Right kidney (tissue), 1 donor: ENCODE measurements at regions not wholly inside any gene's neighbourhood (a gene's known extent, or its start where the extent isn't known, plus 50 kb on each side); places are given as distances from the start of the nearest gene placed in this dataset.
"Not testable (repeated sequence)": the region's sequence is repeated elsewhere in the genome, so short reads cannot be mapped to it uniquely, and the experiment has no call there.

ENCODE experiments used
- DNase-seq: peaks from one replicate; pipeline ENCODE4 v3.0.0-alpha.2; 2016

DNA sequence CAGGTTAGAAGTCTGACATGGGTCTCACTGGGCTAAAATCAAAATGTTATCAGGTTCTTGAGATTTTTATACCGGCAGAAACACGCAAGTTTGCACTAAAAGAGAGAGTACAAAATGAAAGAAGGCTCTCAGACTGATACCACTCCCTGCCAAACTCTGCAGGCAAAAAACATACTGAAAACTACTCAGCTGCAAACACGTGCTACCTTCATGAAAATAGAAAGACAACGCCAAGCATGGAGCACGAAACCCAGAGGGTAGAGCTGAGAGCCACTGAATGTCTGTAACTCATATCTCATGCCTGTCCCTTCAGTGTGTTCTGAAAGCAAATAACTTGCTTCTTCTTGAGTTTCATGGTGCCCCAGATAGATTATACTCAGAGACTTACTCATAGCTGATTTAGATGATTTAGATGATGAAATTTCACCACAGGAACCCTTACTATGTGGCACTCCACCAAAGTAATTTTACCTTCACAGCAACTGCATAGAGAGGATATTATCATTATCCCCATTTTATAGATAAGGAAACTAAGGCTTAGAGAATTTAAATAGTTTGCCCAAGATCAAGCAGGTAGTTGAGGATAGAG, 313.0 kb upstream of the SLC39A10 start:
- DNase-seq: no peak

DNA sequence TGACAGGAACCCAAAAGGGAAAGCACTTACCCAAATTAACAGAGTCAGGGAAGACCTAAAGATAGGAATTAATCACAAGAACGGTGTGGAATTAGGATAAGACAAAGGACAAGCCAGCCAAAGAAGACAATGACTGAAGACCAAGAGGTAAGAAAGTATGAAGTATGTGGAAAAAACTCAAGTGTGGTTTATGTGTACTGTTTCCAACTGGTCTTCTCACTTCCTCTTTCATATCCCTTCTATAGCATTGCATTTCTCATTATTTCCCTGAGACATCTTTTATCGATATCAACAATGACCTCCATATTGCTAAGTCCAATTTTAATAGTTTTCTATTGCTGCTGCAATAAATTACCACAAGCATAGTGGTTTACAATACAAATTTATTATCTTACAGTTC, 313.5 kb upstream of the SLC39A10 start:
- DNase-seq: no peak

DNA sequence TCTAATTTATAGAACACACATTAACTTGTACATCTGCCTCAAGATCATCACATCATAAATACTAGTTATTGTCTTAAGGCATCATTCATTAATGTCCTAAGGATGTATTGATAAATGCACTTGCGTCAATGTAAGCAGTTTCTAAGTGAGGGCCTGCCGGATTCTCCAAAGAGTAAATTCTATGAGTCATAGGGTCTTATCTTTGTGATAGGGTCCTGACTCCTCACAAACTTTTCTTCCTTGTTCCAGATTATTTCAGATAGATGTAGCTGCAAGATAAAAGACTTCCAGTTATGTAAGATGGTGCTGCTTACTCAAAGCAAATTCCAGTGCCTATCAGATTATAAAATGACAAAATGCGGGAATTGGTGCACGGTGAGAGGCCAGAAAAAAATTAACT, 315.0 kb upstream of the SLC39A10 start:
- DNase-seq: no peak

DNA sequence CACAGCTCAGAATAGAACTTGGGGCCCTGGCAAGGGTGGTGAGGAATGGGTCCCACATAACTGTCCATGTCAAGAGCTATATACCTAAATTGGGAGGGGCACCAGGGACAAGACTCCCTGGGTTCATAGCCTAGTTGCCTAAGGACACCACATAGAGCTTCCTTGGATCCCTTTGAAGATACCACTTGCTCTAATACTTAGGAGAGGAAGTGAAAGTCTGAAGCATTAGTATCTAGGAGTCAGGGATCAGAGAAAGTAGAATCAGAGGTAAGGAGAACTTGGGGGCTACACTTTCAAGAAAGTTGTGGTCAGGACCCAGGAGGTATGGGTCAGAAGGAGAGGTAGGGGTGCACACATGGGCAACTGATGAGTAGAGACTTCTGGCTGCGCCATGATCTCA, 318.2 kb upstream of the SLC39A10 start:
- DNase-seq: no peak

DNA sequence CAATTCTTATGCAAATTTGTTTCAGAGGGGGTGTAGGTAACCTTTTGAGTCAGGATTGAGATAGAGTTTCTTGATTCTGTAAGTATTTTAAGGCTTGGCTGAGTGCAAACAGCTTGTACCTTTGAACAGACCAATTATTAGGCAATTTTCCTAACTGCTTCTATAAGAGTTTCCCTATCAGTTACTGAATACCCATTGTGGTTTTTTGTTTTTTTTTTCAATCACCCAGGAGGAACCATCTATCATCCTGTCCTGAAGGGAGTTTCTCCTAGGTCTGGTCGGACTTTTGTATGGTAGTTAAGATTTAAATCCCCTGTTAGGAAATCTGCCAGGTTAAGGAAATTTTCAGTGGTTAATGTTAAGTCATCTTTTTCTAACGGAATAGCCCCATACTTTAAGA, 319.4 kb upstream of the SLC39A10 start:
- no peak for DNase-seq

DNA sequence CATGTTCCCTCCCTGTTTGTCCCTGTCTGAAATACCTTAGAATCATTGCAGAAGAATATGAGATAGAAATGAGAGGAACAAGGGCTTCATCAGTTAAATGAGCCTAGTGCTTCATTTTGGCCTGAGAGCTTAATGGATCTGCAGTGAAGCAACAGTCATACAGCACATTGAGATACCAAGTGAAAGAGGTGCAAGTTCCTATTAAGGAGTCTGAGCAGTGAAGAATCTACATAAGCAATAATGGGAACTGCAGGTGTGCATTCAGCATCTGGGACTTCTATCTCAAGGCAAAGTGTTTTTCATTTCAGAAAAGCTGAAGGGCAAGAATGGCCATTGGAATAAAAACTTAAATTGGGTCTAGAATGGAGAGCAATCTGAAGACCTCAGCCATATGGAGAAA, 323.2 kb upstream of the SLC39A10 start:
- no peak for DNase-seq

DNA sequence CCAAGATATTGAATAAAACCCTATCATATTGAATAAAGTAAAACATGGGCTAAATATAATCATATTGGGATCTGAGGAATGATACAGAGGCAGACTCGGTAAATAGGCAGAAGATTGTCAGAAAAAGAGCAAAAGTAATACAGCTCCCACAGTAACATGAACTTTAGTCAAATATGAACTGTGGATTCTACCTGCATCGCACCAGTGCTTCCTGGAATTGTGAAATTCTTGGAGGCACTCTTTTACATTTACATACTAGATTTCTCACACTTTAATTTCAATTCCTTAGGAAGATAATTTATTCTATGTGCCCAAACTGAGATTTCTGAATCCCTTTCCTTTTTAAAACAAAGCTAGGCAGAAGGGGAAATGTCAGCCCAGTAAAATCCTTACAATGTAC, 325.1 kb upstream of the SLC39A10 start:
- DNase-seq: no peak

DNA sequence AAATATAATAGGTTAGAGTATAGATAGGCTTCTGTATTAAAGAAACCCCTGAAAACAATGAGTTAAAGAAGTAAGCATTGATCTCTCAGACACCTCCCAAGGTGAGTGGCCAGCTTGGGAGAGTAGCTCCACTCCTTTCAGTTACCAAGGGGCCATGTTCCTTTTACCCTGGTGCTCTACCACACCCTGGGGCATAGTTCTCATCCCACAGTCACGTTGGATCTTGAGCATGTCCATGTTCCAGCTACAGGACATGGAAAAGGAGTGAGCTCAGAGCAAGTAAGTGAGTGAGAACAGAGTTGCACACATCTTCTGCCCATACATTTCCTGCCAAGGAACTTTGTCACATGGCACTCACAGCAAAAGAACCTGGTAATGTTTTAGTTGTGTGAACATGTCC, 325.9 kb upstream of the SLC39A10 start:
- DNase-seq: no peak

DNA sequence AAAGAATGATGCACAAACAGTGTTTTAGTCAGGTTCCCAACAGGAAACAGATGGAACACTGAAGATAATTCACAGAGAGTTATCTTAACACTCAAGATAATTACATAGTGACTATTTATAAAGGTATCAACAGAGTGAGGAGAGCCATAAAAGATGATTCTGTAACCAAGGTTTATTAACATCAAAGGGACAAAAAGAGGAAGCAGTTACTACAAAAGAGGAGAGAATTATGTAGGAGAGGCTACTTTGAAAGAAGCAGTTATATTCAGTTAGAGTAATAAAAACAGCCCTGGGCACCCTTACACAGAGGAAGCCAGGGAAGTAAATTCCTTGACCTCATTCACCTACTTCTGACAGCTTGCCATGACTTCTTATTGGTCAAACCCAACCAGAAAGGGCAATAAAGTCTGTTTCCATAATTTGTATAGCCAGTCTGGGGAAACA, 326.5 kb upstream of the SLC39A10 start:
- DNase-seq: no peak

DNA sequence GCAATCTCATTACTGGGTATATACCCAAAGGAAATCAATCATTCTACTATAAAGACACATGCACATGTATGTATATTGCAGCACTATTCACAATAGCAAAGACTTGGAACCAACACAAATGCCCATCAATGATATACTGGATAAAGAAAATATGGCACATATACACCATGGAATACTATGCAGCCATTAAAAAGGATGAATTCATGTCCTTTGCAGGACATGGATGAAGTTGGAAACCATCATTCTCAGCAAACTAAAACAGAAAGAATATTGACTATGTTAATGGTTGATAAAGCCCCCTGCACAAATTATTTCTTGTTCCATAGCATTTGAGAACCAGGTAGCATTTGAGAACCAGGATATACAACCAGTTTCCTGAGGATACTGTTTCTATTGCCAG, 327.2 kb upstream of the SLC39A10 start:
- not testable (repeated sequence) for DNase-seq

DNA sequence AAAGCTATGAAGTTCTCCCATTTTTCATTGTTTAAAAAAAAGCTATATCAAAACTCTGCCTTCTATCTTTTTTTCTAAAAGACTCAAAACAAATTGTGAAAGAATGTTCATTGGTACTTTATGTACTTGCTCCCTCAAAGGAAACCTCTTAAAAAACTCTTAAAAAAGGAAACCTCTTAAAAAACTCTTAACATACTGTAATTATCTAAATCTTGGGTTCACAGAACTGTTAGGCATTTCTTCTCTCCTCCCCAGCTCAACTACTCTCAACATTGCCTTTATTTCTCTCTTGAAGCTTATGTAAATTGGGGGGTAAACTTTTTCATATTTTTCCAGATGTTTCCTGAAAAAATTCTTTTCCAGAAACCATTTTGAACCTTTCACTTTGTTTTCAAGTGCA, 330.5 kb upstream of the SLC39A10 start:
- DNase-seq: no peak

DNA sequence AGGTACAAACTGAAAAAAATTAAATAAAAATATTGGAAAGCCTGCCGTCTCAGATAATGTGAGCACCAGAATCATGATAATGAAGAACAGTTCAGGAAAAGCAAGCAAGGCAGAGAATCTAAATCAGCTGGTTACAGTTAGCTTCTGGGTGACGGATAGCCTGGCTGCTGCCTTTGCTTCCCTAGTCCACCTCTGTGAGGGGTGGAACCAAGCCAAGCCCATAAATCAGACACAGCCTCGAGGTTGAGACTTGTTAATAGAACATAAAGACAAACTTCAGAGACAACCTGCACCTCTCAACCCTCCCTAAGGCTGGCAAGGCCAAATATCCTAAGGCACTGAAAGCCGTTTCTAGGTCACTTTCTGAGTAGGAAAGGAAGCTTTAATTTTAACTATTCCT, 334.7 kb upstream of the SLC39A10 start:
- no peak for DNase-seq

DNA sequence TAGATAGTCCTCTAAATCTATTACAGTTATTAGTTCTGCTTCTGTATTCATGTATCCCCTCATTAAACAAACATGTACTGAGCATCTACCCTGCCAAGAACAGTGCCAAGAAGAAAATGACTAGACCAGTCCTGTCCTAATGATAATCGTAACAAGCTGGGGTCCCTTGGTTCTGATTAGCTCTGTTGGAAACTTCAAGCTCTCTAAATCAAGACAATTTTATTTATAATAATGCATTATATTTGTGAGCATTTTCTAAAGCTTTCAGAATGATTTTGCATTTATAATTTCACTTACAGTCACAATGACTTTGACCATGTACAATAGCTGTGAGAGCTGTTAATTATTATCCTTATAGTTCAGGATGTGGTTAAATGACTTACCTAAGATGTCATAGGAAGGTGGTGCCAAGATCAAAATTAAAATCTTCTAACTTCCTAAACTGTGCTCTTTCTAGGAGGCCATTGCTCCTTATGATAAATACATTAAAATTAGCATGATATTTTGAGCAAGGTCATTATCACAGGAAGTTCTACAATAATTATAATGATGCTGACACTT, 336.5 kb upstream of the SLC39A10 start:
- no peak for DNase-seq

DNA sequence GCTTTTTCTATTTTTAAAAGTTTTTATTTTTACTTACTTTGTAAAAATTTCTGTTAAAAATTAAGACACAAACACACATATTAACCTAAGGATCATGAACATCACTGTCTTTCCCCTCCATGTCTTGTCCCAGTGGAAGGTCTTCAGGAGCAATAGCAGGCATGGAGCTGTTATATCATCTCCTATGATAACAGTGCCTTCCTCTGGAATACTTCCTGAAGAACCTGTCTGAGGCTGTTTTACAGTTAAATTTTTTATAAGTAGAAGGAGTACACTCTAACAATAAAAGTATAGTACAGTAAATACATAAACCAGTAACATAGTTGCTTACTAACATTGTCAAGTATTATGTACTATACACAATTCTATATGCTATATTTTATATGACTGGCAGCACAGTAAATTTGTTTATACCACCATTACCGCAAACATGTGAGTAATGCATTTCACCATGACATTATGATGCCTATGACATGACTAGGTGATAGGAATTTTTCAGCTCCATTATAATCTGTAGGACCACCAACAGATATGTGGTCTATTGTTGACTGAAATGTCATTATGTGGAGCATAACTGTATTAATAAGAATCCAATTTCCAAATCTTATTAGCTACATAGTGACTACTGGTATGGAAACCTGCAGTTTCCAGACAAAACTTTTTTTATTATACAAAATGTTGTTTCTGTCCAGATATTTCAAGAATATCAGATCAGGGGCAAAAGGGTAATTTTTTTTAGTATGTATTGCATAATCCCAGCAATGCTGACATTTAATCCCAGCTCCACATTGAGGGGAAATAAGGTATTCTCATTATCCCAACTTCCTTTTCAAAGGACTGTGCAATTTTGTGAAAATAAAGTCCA, 337.2 kb upstream of the SLC39A10 start:
- DNase-seq: no peak

DNA sequence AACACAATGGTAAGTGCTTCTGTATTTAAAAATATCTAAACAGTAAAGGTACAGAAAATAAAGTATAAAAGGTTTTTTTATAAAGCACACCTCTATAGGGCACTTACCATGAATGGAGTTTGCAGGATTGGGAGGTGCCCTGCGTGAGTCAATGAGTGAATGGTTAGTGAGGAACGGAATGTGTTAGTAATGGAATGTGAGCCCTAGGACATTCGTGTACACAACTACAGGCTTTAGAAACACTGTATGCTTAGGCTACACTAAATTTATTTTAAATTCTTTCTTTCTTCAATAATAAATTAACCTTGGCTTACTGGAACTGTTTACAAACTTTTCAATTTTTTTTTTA, 337.9 kb upstream of the SLC39A10 start:
- DNase-seq: no peak

DNA sequence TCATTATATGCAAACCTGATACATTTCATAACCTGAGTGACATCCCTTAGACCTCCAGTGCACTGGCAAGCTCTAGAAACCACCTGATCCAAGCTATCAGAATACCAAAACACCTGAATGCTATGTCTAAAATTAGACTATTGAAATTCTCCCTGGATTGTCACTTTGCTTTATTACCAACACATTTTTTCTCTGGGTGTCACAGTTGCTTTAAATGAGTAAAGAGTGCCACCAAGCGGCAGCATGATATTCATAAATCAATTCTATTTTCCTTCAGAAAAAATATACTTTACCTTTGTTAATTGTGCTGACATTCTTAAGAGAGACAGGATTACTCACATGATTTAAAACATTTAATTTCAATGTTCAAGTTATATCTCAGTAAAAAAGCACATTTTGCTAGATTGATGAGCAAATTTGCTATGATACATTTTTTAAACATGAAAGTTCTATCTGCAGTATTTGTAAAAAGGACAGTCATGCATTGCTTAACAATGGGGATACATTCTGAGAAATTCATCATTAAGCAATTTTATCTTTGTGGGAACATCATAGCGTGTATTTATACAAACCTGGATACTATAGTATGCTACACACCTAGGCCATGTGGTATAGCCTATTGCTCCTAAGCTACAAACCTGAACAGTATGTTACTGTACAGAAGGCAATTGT, 338.4 kb upstream of the SLC39A10 start:
- peak; percentile 12 for DNase-seq

DNA sequence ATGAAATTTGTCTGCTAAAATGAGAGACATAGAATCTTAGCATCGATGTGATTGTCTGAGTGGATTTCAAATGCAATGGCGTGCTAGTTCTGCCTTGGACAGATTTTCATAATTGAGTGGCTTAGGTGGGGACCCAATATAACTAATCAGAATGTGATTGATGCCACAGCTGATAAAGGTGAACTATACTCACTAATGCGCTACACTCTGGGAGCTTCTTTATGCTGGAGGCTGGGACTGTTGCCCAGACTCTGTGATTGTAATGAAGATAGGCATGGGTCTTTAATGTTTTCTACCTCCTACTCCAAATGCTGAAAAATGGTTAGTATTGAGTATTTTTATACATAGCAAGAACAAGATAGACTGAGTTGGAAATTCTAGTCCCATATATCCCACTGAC, 339.5 kb upstream of the SLC39A10 start:
- no peak for DNase-seq

DNA sequence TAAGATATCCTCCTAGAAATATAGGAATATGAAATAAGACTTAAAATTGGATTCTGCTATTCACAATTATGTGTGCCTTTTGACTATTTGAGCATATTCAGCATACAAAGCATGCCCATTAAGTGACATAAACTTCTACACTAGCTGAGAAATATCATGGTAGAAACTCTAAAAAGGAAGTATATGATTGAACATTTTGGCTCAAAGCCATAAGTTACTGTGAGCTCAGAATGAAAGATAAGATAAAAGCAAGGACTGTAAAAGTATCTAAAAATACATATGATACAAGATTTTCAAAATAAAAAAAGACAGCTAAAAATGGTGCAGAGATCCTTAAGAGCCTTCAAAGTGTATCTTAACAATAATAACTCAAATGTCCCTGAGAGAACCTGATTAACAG, 340.5 kb upstream of the SLC39A10 start:
- no peak for DNase-seq

DNA sequence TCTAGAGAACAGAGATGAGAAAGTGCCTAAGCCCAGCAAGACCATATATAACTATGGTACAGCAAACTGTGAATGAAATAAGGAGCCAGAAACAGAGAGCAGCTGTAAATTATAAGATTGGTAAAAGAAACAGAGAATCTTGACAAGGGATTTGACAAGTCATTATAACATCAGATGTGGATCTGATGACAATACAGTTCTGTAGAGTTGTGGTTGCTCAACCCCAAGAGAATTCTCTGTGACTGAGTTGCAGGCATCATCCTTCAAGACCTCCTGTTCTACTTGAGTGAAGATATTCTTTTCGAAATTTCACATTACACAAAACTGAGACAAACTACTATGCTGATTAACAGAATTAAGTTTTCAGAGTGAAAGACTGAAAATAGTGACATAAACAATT, 343.1 kb upstream of the SLC39A10 start:
- no peak for DNase-seq

DNA sequence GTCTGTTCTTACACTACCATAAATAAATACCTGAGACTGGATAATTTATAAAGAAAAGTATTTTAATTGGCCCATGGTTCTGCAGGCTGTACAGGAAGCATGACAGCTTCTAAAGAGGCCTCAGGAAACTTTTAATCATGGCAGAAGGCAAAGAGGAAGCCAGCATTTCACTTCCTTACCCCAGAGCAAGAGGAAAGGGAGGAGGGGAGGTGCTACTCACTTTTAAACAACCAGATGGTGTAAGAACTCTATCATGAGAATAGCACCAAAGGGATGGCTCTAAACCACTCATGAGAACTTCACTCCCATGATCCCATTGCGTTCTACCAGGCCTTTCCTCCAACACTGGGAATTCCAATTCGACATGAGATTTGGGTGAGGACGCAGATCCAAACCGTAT, 344.4 kb upstream of the SLC39A10 start:
- DNase-seq: no peak

DNA sequence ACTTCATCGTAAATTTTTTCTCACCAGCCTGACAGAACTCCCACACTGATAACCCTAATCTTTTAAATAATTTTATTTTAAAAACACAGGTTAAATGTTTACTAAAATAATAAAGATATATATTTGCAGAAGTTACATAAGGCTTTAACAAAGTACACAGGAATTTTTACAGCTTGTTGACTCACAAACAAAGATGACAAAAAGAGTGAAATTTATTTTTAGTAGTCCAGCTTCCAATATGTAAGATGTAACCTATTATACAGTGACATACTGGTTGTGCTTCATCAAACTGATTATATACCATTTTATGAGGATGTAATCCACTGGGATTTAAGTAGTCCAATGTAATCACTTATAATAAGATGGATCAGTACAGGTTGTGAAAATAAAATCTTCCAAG, 348.9 kb upstream of the SLC39A10 start:
- no peak for DNase-seq

DNA sequence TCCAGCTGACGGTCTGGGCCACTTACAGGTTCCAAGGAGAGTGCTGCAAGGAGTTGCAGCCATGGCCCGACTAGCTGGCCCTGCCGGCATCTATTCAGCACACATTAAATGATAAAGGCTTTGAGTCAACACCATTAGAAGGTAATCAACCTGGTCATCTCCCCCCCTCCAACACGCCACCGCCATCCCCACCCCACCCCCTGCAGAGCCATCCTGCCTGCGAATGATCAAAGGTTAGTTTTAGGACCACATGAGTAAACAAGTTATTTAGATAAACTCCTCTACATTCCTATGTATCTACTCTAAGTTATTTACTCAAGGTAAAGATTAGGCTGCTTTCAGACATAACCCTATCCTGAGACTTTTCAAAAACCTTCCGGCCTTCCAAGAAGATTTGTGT, 349.3 kb upstream of the SLC39A10 start:
- DNase-seq: no peak

DNA sequence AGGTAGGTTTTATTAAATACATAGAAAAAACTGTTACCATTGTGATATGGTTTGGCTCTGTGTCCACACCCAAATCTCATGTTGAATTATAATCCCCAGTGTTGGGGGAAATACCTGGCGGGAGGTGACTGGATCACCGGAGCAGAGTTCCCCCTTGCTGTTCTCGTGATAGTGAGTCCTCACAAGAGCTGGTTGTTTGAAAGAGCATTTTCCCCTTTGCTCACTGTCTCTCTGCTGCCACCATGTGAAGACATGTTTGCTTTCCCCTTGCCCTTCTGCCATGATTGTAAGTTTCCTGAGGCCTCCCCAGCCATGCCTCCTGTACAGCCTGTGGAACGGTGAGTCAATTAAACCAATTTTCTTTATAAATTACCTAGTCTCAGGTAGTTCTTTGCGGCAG, 352.7 kb upstream of the SLC39A10 start:
- DNase-seq: no peak

DNA sequence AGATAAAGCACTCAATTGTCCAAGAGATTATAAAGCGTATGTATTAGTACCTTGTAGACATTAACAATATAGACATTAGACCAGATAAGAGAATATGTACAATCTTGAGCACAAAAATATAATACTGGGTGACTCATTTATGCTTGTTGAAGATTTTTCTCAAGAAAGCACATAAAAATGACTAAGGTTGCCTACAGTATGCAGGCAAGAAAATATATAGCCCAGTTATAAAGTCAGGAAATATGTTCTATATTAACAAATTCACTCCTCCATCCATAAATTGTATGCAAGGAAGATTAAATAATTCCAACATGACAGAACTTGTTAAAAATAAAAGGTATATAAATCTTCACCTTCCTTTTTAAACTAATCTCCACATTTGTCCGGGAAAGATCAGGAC, 356.4 kb upstream of the SLC39A10 start:
- no peak for DNase-seq
